Lower leg skin (tissue), 3 donors: ENCODE measurements at regions not wholly inside any gene's neighbourhood (a gene's known extent, or its start where the extent isn't known, plus 50 kb on each side); places are given as distances from the start of the nearest gene placed in this dataset.

Experiments
- POLR2A ChIP-seq, 2 donors: fragments of 450-650 bp; IDR thresholded peaks; one replicate each; pipeline ENCODE4 v1.6.1; 2016 to 2017; ENCODE audit warnings: antibody characterized with exemption in 2 of 2, mild to moderate bottlenecking in 1 of 2, moderate library complexity in 1 of 2
- TF ChIP-seq, protein P1 (sequence below), 3 donors: fragments of 450-650 bp; IDR thresholded peaks; one replicate each; pipeline ENCODE4 v1.5.1; 2016; ENCODE audit warnings: antibody characterized with exemption in 3 of 3, mild to moderate bottlenecking in 3 of 3, moderate library complexity in 2 of 3

DNA sequence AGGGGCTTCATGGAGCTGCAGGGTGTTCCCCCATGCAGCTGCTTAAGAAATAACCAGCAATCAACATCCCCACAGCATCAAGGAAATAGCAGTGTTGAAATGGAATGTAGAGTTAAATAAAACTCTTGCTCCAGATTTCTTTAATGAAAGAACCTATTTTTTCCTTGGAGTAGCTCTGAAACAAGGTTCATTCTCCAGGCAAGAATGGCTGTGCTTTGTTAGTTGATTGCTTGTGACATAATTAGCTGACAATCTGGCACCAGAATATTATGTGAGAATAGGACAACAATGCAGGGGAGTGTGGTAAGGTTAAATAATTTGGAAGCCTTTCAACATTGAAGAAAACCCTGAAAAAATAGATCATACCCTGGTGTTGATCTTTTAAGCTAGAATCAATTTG, 254.2 kb upstream of the RRP15 start:
- TF ChIP-seq, protein P1, sequence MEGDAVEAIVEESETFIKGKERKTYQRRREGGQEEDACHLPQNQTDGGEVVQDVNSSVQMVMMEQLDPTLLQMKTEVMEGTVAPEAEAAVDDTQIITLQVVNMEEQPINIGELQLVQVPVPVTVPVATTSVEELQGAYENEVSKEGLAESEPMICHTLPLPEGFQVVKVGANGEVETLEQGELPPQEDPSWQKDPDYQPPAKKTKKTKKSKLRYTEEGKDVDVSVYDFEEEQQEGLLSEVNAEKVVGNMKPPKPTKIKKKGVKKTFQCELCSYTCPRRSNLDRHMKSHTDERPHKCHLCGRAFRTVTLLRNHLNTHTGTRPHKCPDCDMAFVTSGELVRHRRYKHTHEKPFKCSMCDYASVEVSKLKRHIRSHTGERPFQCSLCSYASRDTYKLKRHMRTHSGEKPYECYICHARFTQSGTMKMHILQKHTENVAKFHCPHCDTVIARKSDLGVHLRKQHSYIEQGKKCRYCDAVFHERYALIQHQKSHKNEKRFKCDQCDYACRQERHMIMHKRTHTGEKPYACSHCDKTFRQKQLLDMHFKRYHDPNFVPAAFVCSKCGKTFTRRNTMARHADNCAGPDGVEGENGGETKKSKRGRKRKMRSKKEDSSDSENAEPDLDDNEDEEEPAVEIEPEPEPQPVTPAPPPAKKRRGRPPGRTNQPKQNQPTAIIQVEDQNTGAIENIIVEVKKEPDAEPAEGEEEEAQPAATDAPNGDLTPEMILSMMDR (IDR thresholded peaks at IDR 0.05) = no peak
- no peak for TF ChIP-seq POLR2A (IDR thresholded peaks at IDR 0.05)
